Activated T-cell treated with anti-CD3 and anti-CD28 coated beads, Interleukin-2, amount 50 U/mL, for 24 hours (primary cell): ENCODE measurements at regions not wholly inside any gene's neighbourhood (a gene's known extent, or its start where the extent isn't known, plus 50 kb on each side); places are given as distances from the start of the nearest gene placed in this dataset.

Experiments
- DNase-seq: peaks from one replicate; pipeline ENCODE4 v3.0.0-alpha.2; 2020
- H3K27ac Mint-ChIP-seq: 2 replicates; pipeline ENCODE4 v1.8.0; 2020; ENCODE audit warnings: mild to moderate bottlenecking, mixed read lengths
- H3K27me3 Mint-ChIP-seq: 2 replicates; pipeline ENCODE4 v1.8.0; 2020; ENCODE audit warnings: mixed read lengths
- H3K36me3 Mint-ChIP-seq: 2 replicates; pipeline ENCODE4 v1.8.0; 2020; ENCODE audit warnings: low read depth, mixed read lengths
- H3K4me1 Mint-ChIP-seq: 2 replicates; pipeline ENCODE4 v1.8.0; 2020; ENCODE audit warnings: low read depth, mixed read lengths
- H3K4me3 Mint-ChIP-seq: 2 replicates; pipeline ENCODE4 v1.8.0; 2020; ENCODE audit warnings: mild to moderate bottlenecking, moderate library complexity, mixed read lengths
- H3K9me3 Mint-ChIP-seq: 2 replicates; pipeline ENCODE4 v1.8.0; 2020; ENCODE audit warnings: mixed read lengths

DNA sequence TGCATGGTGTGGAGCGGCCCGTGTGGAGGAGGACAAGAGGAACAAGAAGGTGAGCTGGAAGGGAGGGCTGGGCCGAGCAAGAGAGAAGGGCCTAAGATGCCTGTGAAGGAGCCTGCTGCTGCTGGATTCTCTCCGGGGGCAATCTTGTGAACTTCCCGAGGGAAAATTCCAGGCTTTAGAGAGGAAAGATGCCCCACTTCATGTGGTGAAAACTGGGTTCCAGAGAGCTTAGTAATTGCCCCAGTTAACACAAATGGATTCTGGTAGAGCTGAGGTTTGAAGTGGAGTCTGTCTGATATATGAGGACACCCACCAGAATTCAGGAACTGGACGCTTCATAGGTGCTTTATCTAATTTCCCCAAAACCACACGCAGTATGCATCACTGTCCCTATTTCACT, 114.1 kb upstream of the ZMIZ1 start:
- Mint-ChIP-seq H3K27ac (no peak overlapping the region), H3K36me3 (no peaks in the 10 kb centered on the region), H3K4me1 (no peaks in the 10 kb centered on the region), H3K4me3 (no peak overlapping the region), H3K9me3 (no peaks in the 10 kb centered on the region), H3K27me3 (no peaks in the 10 kb centered on the region)
- no peak for DNase-seq

DNA sequence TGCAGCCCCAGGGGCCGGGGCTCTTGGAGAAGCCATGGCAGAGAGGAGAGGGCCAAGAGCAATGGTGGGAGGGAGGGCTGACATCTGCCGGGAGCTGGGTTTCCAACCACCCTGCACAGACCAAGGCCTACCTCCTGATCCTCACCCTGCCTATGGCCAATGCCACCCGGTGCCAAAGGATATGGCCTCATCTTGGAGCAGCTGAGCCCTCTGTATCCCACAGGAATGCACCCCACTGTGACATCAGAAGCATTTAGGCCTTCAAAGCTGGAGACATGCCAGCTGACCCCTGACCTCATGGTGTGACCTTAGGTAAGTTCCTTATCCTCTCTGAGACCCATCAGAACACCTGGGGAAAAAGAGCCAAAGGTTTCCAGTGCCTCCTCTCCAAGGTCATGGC, 113.6 kb upstream of the ZMIZ1 start:
- no peaks in the 10 kb centered on the region for H3K4me1 Mint-ChIP-seq
- H3K9me3 Mint-ChIP-seq, result no peaks in the 10 kb centered on the region
- no peak overlapping the region for H3K27ac Mint-ChIP-seq
- H3K27me3 Mint-ChIP-seq, result no peaks in the 10 kb centered on the region
- H3K36me3 Mint-ChIP-seq, result no peaks in the 10 kb centered on the region
- H3K4me3 Mint-ChIP-seq, result no peak overlapping the region
- no peak for DNase-seq

DNA sequence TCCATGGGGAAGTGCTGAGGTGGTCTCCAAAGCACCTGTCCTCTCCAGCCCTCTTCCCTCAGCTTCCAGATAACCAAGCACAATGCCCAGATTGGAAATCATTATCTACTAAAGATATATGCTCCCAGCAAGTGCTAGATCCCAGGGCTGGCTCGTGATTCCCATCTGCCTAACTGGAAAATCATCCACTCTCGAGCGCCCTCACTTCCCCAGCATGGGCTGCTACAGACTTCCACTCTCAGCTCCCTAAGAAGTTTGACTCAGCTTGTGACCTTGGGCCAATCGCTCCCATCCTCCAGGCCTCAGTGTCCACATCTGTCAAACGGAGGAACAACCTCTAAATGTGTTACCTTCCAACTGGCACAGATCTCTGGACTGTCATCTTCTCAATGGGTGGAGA, 112.4 kb upstream of the ZMIZ1 start:
- H3K36me3 Mint-ChIP-seq, result no peaks in the 10 kb centered on the region
- H3K4me3 Mint-ChIP-seq, result no peak overlapping the region

DNA sequence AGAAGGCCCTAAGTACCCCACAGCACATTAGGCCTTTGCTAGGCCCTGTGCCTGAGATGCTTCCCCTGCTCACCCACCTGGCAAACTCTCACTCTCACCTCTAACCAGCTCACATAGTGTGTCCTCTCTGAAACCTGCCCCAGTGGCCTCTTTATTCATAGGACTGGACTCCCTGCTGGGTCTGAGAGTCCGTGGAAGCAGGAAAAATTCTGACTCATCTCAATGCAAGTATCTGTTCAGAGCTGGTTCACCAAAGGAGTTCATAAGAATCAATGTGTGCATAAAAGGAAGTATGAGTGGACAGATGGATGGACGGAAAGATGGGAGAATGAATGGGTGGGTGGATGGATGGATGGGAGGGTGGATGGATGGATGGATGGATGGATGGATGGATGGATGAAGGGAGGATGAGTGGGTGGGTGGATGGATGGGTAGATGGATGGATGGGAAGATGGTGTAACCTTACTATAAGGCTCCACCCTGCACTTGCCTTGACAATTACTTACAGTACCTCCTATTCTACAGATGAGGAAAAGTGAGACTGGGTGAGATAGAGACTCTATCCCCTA, 111.2 kb upstream of the ZMIZ1 start:
- no peaks in the 10 kb centered on the region for H3K4me1 Mint-ChIP-seq
- H3K27me3 Mint-ChIP-seq, result no peaks in the 10 kb centered on the region
- DNase-seq, result no peak
- no peaks in the 10 kb centered on the region for H3K9me3 Mint-ChIP-seq
- no peak overlapping the region for H3K4me3 Mint-ChIP-seq
- no peaks in the 10 kb centered on the region for H3K36me3 Mint-ChIP-seq
- no peak overlapping the region for H3K27ac Mint-ChIP-seq

More for the DNA sequence above, 112.4 kb upstream of the ZMIZ1 start:
- no peaks in the 10 kb centered on the region for H3K4me1 Mint-ChIP-seq
- H3K27ac Mint-ChIP-seq, result no peak overlapping the region
- H3K27me3 Mint-ChIP-seq, result no peaks in the 10 kb centered on the region
- H3K9me3 Mint-ChIP-seq, result no peaks in the 10 kb centered on the region
- no peak for DNase-seq

DNA sequence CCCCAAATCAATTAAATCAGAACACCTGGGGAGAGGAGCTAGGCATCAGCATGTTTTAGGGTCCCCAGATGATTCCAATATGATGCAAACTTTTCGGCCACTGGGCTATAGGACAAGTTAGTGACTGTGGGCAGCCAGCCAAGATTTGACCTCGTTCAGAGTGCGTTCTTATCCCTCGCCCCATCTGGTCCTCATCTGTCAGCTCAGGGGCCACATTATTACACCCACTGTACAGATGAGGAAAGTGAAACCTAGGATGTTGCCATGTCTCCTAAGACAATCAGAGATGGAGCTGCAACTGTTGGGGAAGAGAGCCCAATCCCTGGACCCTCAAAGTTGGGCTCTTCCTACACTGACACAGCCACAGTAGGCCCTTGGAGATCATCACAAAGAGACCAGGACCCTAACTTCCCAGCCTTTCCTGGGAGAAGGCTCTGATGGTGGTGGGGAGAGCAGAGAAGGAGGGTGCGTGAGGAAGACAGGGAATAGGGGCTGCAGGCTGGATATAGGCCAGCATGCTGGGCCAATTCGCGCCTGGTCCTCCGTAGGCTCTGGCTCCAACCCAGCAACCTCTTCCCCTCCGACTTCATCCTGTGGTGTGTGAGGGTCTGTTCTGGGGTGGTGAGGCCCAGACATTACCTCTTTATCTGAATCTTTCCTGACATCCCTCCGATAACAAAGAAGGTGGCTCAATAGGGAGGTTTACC, 109.4 kb upstream of the ZMIZ1 start:
- H3K4me1 Mint-ChIP-seq, result no peaks in the 10 kb centered on the region
- no peak for DNase-seq
- H3K27me3 Mint-ChIP-seq, result no peaks in the 10 kb centered on the region
- no peak overlapping the region for H3K4me3 Mint-ChIP-seq
- H3K9me3 Mint-ChIP-seq, result no peaks in the 10 kb centered on the region
- no peaks in the 10 kb centered on the region for H3K36me3 Mint-ChIP-seq
- no peak overlapping the region for H3K27ac Mint-ChIP-seq

DNA sequence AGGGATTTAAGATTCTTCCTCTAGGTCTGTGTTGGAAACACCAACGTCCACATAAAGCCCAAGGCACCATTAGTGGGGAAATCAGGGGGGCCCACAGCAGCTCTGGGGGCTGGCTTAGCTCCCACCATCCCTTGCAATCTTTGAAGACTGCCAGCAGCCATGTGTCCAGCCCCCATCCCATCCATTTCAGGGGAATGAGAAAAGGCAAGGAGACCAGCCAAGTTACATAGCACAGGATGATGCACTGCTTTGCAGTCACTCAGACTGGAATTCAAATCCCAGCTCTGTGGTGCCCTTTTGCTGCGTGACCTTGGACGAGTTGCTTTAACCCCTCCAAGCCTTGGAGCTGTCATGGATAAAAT, 108.9 kb upstream of the ZMIZ1 start:
- Mint-ChIP-seq H3K27ac (no peak overlapping the region), H3K36me3 (no peaks in the 10 kb centered on the region), H3K4me1 (no peaks in the 10 kb centered on the region), H3K4me3 (no peak overlapping the region), H3K9me3 (no peaks in the 10 kb centered on the region), H3K27me3 (no peaks in the 10 kb centered on the region)
- DNase-seq, result no peak

DNA sequence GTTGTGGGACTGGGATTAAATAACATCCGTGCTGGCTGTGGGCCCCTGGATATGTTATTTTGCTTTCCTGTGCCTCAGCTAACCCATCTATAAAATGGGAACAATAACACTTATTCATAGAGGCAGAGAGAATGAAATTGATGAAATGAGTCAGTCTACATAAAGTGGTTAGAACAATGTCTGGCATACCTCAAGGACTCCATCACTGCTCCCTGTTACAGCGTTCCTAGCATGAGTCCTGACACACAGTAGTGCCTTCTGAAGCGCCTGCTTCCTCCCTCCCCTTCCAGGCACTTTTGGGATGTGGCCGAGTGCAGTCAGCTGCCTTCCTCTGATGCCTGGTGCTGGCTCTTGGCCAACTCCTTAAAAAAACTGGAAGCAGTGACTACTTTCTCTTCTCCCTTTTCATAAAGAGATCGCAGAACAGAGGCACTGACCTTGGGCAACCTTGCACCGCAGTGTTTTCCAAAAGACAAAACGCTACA, 108.4 kb upstream of the ZMIZ1 start:
- Mint-ChIP-seq H3K27ac (no peak overlapping the region), H3K9me3 (no peaks in the 10 kb centered on the region), H3K4me1 (no peaks in the 10 kb centered on the region), H3K4me3 (no peak overlapping the region), H3K27me3 (no peaks in the 10 kb centered on the region), H3K36me3 (no peaks in the 10 kb centered on the region)
- DNase-seq, result no peak

DNA sequence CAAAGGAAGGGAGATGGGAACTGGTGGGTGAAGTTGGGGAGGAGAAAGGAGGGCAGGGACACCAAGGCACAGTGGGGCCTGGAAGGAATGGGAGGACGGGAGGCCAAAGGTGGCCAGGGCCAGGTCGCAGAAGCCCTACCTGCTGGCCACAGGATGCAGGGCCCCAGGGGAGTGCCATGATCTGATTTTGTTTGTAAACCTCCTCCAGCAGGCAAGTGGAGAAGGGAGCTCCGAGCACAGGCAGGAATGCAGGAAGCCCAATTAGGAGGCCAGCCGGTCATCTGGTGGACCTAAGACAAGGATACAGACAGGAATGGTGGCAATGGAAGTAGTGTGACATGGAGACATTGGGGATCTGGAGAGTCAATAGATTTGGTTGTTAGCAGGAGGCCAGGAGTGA, 107.0 kb upstream of the ZMIZ1 start:
- Mint-ChIP-seq H3K9me3 (no peaks in the 10 kb centered on the region), H3K4me3 (no peak overlapping the region), H3K36me3 (no peaks in the 10 kb centered on the region), H3K4me1 (no peaks in the 10 kb centered on the region), H3K27me3 (no peaks in the 10 kb centered on the region), H3K27ac (no peak overlapping the region)
- no peak for DNase-seq

DNA sequence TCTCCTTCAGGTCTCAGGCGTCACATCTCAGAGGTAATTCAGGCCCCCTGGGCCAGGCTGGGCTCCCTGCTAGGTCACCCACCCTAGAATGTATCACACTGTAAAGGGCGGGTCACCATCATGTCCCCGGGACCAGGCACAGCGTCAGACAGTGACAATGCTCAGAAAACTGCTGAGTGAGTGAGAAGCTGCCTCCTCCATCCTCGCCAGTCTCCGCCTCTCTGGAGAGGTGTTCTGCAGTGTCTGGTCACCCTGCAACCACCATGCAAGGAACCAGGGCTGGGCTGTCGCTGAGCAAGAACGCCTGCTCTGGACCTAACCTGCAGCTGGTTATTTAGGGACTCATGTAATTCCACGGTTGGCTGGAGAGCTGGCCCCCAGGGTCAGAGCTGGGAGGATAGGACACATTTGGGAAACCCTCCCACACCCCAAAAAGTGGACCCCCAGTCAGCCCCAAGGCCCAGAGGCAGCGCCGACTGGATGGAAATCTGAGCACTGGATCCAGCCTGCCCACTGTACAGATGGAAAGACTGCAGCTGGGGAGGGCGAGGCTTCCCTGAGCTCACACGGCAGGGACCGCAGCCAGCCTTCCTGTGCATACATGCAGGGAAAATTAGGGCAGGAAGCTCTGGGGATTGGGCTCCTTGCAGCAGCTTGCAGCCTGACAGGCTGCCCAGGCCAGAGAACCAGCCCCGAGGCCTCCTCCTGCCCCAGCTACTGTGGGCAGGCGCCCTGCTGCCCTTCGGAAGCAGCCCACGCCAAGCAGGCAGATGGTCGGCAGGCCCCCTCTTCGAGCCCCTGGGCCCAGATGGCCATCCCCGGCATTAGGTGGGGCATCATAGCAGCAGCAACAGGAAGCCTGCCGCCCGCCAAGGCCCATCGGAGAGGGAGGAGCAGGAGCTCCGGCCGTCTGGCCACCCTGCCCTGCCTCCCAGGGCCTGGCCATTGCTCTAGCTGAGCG, 105.4 kb upstream of the ZMIZ1 start:
- Mint-ChIP-seq H3K4me1 (no peaks in the 10 kb centered on the region), H3K4me3 (no peak overlapping the region), H3K27ac (no peak overlapping the region), H3K36me3 (no peaks in the 10 kb centered on the region), H3K9me3 (no peaks in the 10 kb centered on the region), H3K27me3 (no peaks in the 10 kb centered on the region)
- DNase-seq, result no peak

DNA sequence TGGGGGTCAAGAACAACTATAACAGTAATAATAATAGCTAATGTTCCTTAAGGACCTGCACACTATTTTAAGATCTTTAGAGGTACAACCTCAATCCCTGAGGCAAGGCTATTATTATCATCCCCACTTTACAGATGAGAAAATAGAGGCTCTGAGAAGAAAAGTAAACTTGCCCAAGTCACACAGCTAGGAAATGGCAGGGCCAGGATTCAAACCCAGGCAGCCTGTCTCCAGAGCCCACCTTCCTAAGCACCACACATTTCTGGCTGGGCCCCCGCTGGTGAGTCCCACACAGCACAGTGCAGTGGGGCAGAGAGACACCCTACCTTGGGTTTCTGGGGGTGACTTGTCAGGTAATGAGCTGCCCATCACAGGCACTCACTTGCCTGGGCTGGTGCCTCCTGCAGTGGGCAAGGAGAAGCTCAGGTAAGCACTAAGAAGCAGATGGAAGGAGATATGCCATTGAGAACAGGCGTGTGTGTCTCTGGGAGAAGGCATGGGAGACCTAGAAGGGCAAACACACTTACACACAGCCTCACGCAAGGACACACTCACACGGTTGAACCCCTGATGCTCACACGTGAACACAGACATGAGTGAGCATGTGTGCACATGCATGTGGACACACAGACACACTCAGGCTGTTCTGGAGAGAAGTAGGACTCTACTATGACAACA, 104.4 kb upstream of the ZMIZ1 start:
- no peaks in the 10 kb centered on the region for H3K9me3 Mint-ChIP-seq
- no peaks in the 10 kb centered on the region for H3K27me3 Mint-ChIP-seq
- H3K27ac Mint-ChIP-seq, result no peak overlapping the region
- H3K4me1 Mint-ChIP-seq, result no peaks in the 10 kb centered on the region
- no peak for DNase-seq
- no peaks in the 10 kb centered on the region for H3K36me3 Mint-ChIP-seq
- H3K4me3 Mint-ChIP-seq, result no peak overlapping the region

DNA sequence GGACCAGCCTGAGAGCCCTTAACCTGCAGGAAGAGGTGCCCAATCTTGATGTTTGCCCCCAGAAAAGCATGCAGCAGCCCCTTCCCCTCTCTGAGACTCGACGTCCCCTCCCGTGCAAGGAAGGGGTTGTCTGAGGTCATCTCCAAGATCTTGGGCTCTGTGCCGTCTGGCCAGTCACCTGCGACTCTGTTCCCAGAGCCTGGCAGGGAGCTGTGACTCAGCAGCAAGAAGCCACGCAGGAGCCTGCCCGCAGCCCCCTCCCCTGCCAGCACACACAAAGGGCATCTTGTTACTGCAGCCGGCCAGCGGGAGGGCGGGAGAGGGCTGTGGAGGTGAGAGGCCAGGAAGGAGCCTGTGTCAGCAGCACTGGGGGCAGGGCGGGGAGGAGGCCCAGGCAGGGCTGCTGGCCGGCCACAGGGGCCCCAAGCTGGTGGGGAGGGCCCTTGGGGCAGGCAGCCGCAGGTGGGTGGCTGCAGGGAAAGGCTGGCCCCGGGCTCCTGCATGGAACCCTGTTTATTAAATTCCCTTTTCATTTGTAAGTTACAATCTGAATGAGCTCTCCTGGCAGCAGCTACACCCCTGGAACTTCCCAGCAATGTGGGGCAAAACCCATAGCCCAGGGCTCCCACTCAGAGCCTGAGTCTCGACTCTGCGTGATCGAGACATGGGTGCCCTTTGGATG, 103.7 kb upstream of the ZMIZ1 start:
- Mint-ChIP-seq H3K4me1 (no peaks in the 10 kb centered on the region), H3K27ac (no peak overlapping the region), H3K27me3 (no peaks in the 10 kb centered on the region), H3K36me3 (no peaks in the 10 kb centered on the region), H3K4me3 (no peak overlapping the region), H3K9me3 (no peaks in the 10 kb centered on the region)
- no peak for DNase-seq

DNA sequence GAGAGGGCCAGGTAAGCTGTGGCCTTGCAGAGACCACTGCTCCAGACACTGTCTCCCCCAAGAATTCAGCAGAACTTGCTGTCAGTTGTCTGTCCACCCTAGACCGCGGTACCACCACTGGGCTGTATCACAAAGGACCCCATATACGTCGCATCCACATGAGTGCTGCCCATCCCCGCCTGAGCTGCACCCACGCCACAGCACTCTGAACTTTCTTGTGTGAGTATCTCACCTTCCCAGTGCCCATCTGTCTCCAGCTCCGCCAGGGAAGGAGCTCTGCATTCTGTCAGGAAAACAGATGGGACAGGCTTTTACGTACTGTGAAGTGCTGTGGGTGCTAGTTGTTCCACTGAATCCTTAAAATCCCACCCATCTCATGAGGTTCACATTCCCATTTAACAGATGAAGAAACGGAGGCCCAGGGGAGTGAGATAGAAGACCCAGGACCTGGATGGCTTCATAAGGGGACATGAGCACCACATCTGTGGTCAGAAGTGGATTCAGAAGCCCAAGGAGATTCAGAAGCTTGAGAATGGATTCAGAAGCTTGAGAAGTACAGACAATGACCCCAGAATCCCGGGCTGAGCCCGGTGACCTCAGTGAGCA, 102.5 kb upstream of the ZMIZ1 start:
- H3K4me3 Mint-ChIP-seq, result no peak overlapping the region
- no peaks in the 10 kb centered on the region for H3K27me3 Mint-ChIP-seq
- DNase-seq, result no peak
- H3K36me3 Mint-ChIP-seq, result no peaks in the 10 kb centered on the region
- H3K9me3 Mint-ChIP-seq, result no peaks in the 10 kb centered on the region
- H3K4me1 Mint-ChIP-seq, result no peaks in the 10 kb centered on the region
- H3K27ac Mint-ChIP-seq, result no peak overlapping the region

DNA sequence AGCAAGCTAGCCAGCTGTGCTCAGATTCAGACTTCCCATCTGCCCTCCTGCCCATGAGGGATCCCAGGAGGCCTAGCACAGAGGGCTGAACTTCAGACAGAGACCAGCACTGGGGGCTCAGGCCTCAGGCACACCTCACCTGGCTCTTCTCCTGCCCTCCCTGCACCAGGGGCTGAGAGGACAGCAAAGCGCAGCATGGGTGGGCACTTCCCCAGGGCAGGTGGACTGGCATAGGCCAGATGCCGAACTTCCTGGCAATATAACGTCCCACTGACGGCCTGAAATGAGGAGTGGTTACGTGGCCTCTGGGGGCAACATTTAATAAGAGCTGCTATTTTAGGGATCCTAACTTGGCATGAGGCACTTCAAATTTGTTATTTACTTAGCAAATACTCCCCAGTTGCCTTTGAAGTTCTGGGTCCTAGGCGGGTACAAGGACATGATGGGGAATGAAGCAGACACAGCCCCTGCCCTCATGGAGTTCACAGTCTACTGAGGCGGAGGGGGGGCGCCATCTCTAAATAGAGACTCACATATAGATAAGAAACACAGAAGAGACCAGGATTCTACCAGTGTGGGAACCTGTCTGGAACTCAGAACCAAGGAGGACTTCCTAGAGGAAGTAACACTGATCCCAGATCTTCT, 101.8 kb upstream of the ZMIZ1 start:
- Mint-ChIP-seq H3K27ac (no peak overlapping the region), H3K4me1 (no peaks in the 10 kb centered on the region), H3K4me3 (no peak overlapping the region), H3K27me3 (no peaks in the 10 kb centered on the region), H3K36me3 (no peaks in the 10 kb centered on the region), H3K9me3 (no peaks in the 10 kb centered on the region)
- no peak for DNase-seq
